GM23338 (cell line): ENCODE measurements at regions not wholly inside any gene's neighbourhood (a gene's known extent, or its start where the extent isn't known, plus 50 kb on each side); places are given as distances from the start of the nearest gene placed in this dataset.

Experiments
- ATAC-seq: fragments of 200-7000 bp; cut with Tn5 transposase; 3 replicates; pipeline ENCODE4 v1.9.1; 2020
- DNase-seq: peaks from one replicate; pipeline ENCODE4 v3.0.0-alpha.2; 2015; ENCODE audit warnings: low spot score
- H2AFZ ChIP-seq: fragments of 200-600 bp; sonication (generic); 2 replicates; pipeline ENCODE4 v1.8.0; 2016; ENCODE audit warnings: antibody characterized with exemption, mild to moderate bottlenecking, moderate library complexity
- H3F3A ChIP-seq: fragments of 200-600 bp; sonication (generic); replicated peaks from 2 replicates; pipeline ENCODE4 v1.8.0; 2017; ENCODE audit warnings: antibody characterized with exemption, mixed run types, low read depth
- H3K27ac ChIP-seq: fragments of 200-600 bp; sonication (generic); 2 replicates; pipeline ENCODE4 v1.6.1; 2016; ENCODE audit warnings: low read depth
- H3K27me3 ChIP-seq: fragments of 200-600 bp; sonication (generic); 2 replicates; pipeline ENCODE4 v1.8.0; 2016; ENCODE audit warnings: mild to moderate bottlenecking, mixed run types, moderate library complexity; ENCODE audit not compliant: insufficient read depth
- H3K36me3 ChIP-seq: fragments of 200-600 bp; sonication (generic); 2 replicates; pipeline ENCODE4 v1.8.0; 2016; ENCODE audit warnings: mild to moderate bottlenecking; ENCODE audit not compliant: insufficient read depth
- H3K4me1 ChIP-seq: fragments of 200-600 bp; sonication (generic); 2 replicates; pipeline ENCODE4 v1.8.0; 2016; ENCODE audit warnings: mild to moderate bottlenecking, moderate library complexity; ENCODE audit not compliant: insufficient read depth
- H3K4me2 ChIP-seq: fragments of 200-600 bp; sonication (generic); 2 replicates; pipeline ENCODE4 v1.7.1; 2017; ENCODE audit warnings: mixed run types
- H3K4me3 ChIP-seq: fragments of 200-600 bp; sonication (generic); 2 replicates; pipeline ENCODE4 v1.6.1; 2016; ENCODE audit warnings: mixed run types
- H3K79me2 ChIP-seq: fragments of 200-600 bp; sonication (generic); replicated peaks from 2 replicates; pipeline ENCODE4 v1.8.0; 2017; ENCODE audit warnings: mild to moderate bottlenecking; ENCODE audit not compliant: insufficient read depth
- H3K9me2 ChIP-seq: fragments of 200-600 bp; sonication (generic); 2 replicates; pipeline ENCODE4 v1.8.0; 2017; ENCODE audit not compliant: insufficient read depth
- H4K20me1 ChIP-seq: fragments of 200-600 bp; sonication (generic); replicated peaks from 2 replicates; pipeline ENCODE4 v1.8.0; 2017; ENCODE audit warnings: mild to moderate bottlenecking; ENCODE audit not compliant: insufficient read depth
- H3K27ac Mint-ChIP-seq: 2 replicates; pipeline ENCODE4 v1.8.0; 2020; ENCODE audit warnings: inconsistent platforms, mild to moderate bottlenecking, moderate library complexity, mixed read lengths
- H3K27me3 Mint-ChIP-seq: 3 replicates; pipeline ENCODE4 v1.8.0; 2022; ENCODE audit warnings: low read depth, mild to moderate bottlenecking, moderate library complexity, mixed read lengths, inconsistent platforms; ENCODE audit not compliant: insufficient read depth, poor library complexity
- H3K36me3 Mint-ChIP-seq: 3 replicates; pipeline ENCODE4 v1.8.0; 2021; ENCODE audit warnings: low read depth, mild to moderate bottlenecking, inconsistent platforms, moderate library complexity, mixed read lengths
- H3K4me1 Mint-ChIP-seq: 3 replicates; pipeline ENCODE4 v1.8.0; 2020; ENCODE audit warnings: mild to moderate bottlenecking, inconsistent platforms, mixed read lengths
- H3K4me3 Mint-ChIP-seq: 3 replicates; pipeline ENCODE4 v1.8.0; 2021; ENCODE audit warnings: moderate library complexity, mild to moderate bottlenecking, inconsistent platforms, mixed read lengths
- H3K9me3 Mint-ChIP-seq: 3 replicates; pipeline ENCODE4 v1.8.0; 2020; ENCODE audit warnings: moderate library complexity, mild to moderate bottlenecking, inconsistent platforms, mixed read lengths
- CREB1 ChIP-seq: fragments of 250-450 bp; sonication (Bioruptor Pico); IDR thresholded peaks from 2 replicates; pipeline ENCODE4 v1.5.0; 2020; ENCODE audit warnings: low read depth, mild to moderate bottlenecking, moderate library complexity
- EZH2 ChIP-seq: fragments of 200-600 bp; sonication (generic); IDR thresholded peaks from one replicate; pipeline ENCODE4 v1.8.0; 2017; ENCODE audit warnings: antibody characterized with exemption, mild to moderate bottlenecking, low read depth; ENCODE audit not compliant: unreplicated experiment
- JUNB ChIP-seq: IDR thresholded peaks from one replicate; pipeline ENCODE4 v1.6.1; 2016; ENCODE audit warnings: antibody characterized with exemption; ENCODE audit not compliant: unreplicated experiment
- NANOG ChIP-seq: IDR thresholded peaks from 2 replicates; pipeline ENCODE4 v1.6.1; 2016; ENCODE audit warnings: antibody characterized with exemption, borderline replicate concordance
- STAT1 ChIP-seq: IDR thresholded peaks from one replicate; pipeline ENCODE4 v1.6.1; 2016; ENCODE audit warnings: antibody characterized with exemption; ENCODE audit not compliant: unreplicated experiment
- ZNF114 ChIP-seq: fragments of 250-450 bp; sonication (Bioruptor Pico); IDR thresholded peaks from 2 replicates; pipeline ENCODE4 v1.5.0; 2020; ENCODE audit warnings: mild to moderate bottlenecking, moderate library complexity
- TF ChIP-seq, protein P1 (sequence below): IDR thresholded peaks from 2 replicates; pipeline ENCODE4 v1.6.1; 2016; ENCODE audit warnings: antibody characterized with exemption
- TF ChIP-seq, protein P2 (sequence below): fragments of 250-450 bp; sonication (Bioruptor Pico); IDR thresholded peaks from 2 replicates; pipeline ENCODE4 v1.5.0; 2020; ENCODE audit warnings: mild to moderate bottlenecking, moderate library complexity

DNA sequence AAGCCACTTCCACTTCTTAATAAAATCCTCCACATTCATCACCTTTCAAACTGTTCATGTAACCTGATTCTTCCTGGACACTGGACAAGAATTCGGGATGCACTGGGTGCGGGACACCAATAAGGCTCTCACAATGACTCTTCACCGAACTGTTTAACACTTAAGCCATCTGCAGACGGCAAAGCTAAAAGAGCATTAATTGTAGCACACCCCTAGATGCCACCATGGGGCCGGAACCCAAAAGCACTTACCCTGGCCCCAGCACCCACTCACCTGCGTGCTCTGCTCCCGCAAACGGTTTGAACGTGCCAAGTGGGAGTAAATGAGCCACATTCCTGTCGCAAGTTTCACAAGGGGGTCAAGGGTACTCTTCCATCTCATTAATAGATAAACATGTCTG lies 254.3 kb upstream of the PRR20A start:
- no peak for TF ChIP-seq EZH2
- TF ChIP-seq ZNF114, result no peak
- TF ChIP-seq STAT1, result no peak
- TF ChIP-seq, protein P1, sequence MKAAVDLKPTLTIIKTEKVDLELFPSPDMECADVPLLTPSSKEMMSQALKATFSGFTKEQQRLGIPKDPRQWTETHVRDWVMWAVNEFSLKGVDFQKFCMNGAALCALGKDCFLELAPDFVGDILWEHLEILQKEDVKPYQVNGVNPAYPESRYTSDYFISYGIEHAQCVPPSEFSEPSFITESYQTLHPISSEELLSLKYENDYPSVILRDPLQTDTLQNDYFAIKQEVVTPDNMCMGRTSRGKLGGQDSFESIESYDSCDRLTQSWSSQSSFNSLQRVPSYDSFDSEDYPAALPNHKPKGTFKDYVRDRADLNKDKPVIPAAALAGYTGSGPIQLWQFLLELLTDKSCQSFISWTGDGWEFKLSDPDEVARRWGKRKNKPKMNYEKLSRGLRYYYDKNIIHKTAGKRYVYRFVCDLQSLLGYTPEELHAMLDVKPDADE, result no peak
- TF ChIP-seq CREB1 (CRISPR knock-in tag), result no peak
- no peak for TF ChIP-seq JUNB
- TF ChIP-seq, protein P2, sequence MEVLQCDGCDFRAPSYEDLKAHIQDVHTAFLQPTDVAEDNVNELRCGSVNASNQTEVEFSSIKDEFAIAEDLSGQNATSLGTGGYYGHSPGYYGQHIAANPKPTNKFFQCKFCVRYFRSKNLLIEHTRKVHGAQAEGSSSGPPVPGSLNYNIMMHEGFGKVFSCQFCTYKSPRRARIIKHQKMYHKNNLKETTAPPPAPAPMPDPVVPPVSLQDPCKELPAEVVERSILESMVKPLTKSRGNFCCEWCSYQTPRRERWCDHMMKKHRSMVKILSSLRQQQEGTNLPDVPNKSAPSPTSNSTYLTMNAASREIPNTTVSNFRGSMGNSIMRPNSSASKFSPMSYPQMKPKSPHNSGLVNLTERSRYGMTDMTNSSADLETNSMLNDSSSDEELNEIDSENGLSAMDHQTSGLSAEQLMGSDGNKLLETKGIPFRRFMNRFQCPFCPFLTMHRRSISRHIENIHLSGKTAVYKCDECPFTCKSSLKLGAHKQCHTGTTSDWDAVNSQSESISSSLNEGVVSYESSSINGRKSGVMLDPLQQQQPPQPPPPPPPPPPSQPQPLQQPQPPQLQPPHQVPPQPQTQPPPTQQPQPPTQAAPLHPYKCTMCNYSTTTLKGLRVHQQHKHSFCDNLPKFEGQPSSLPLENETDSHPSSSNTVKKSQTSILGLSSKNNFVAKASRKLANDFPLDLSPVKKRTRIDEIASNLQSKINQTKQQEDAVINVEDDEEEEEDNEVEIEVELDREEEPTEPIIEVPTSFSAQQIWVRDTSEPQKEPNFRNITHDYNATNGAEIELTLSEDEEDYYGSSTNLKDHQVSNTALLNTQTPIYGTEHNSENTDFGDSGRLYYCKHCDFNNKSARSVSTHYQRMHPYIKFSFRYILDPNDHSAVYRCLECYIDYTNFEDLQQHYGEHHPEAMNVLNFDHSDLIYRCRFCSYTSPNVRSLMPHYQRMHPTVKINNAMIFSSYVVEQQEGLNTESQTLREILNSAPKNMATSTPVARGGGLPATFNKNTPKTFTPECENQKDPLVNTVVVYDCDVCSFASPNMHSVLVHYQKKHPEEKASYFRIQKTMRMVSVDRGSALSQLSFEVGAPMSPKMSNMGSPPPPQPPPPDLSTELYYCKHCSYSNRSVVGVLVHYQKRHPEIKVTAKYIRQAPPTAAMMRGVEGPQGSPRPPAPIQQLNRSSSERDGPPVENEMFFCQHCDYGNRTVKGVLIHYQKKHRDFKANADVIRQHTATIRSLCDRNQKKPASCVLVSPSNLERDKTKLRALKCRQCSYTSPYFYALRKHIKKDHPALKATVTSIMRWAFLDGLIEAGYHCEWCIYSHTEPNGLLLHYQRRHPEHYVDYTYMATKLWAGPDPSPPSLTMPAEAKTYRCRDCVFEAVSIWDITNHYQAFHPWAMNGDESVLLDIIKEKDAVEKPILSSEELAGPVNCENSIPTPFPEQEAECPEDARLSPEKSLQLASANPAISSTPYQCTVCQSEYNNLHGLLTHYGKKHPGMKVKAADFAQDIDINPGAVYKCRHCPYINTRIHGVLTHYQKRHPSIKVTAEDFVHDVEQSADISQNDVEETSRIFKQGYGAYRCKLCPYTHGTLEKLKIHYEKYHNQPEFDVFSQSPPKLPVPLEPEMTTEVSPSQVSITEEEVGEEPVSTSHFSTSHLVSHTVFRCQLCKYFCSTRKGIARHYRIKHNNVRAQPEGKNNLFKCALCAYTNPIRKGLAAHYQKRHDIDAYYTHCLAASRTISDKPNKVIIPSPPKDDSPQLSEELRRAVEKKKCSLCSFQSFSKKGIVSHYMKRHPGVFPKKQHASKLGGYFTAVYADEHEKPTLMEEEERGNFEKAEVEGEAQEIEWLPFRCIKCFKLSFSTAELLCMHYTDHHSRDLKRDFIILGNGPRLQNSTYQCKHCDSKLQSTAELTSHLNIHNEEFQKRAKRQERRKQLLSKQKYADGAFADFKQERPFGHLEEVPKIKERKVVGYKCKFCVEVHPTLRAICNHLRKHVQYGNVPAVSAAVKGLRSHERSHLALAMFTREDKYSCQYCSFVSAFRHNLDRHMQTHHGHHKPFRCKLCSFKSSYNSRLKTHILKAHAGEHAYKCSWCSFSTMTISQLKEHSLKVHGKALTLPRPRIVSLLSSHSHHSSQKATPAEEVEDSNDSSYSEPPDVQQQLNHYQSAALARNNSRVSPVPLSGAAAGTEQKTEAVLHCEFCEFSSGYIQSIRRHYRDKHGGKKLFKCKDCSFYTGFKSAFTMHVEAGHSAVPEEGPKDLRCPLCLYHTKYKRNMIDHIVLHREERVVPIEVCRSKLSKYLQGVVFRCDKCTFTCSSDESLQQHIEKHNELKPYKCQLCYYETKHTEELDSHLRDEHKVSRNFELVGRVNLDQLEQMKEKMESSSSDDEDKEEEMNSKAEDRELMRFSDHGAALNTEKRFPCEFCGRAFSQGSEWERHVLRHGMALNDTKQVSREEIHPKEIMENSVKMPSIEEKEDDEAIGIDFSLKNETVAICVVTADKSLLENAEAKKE (CRISPR knock-in tag), result no peak
- no peak for TF ChIP-seq NANOG
- peaks cover 5% of the 10 kb centered on the region for H3K9me3 Mint-ChIP-seq

More for the DNA sequence above, 254.3 kb upstream of the PRR20A start:
- no peaks in the 10 kb centered on the region for H3F3A ChIP-seq
- Mint-ChIP-seq H3K27me3 (no peaks in the 10 kb centered on the region), H3K4me3 (no peak overlapping the region), H3K4me1 (no peaks in the 10 kb centered on the region), H3K27ac (no peak overlapping the region), H3K36me3 (peaks cover 11% of the 10 kb centered on the region; the same call in 2 of the 3 replicates)
- no peaks in the 10 kb centered on the region for H4K20me1 ChIP-seq
- H3K36me3 ChIP-seq, result no peaks in the 10 kb centered on the region
- no peak for ATAC-seq
- H3K4me2 ChIP-seq, result no peak overlapping the region
- no peak overlapping the region for H3K4me3 ChIP-seq
- no peaks in the 10 kb centered on the region for H3K4me1 ChIP-seq
- no peak overlapping the region for H3K27ac ChIP-seq
- no peak for DNase-seq
- H3K9me2 ChIP-seq, result no peaks in the 10 kb centered on the region
- no peaks in the 10 kb centered on the region for H3K79me2 ChIP-seq
- H2AFZ ChIP-seq, result no peak overlapping the region
- no peaks in the 10 kb centered on the region for H3K27me3 ChIP-seq
